T-helper 2 cell treated with Interferon-gamma antibody and Interleukin-4, amounts not matched to agents 5 μg/mL and 100 μg/mL, for 36 hours (primary cell): ENCODE measurements at regions not wholly inside any gene's neighbourhood (a gene's known extent, or its start where the extent isn't known, plus 50 kb on each side); places are given as distances from the start of the nearest gene placed in this dataset.
"Not testable (repeated sequence)": the region's sequence is repeated elsewhere in the genome, so short reads cannot be mapped to it uniquely, and the experiment has no call there.

ENCODE experiments used
- DNase-seq: peaks from one replicate; pipeline ENCODE4 v3.0.0; 2021; ENCODE audit warnings: low spot score
- H3K27ac Mint-ChIP-seq: one replicate; pipeline ENCODE4 v1.8.0; 2021; ENCODE audit warnings: mild to moderate bottlenecking, mixed read lengths
- H3K27me3 Mint-ChIP-seq: one replicate; pipeline ENCODE4 v1.8.0; 2021; ENCODE audit warnings: low read depth, mixed read lengths
- H3K36me3 Mint-ChIP-seq: one replicate; pipeline ENCODE4 v1.8.0; 2021; ENCODE audit warnings: low read depth, mixed read lengths
- H3K4me1 Mint-ChIP-seq: one replicate; pipeline ENCODE4 v1.8.0; 2021; ENCODE audit warnings: low read depth, mixed read lengths
- H3K4me3 Mint-ChIP-seq: one replicate; pipeline ENCODE4 v1.8.0; 2022; ENCODE audit warnings: mild to moderate bottlenecking, moderate library complexity, mixed read lengths
- H3K9me3 Mint-ChIP-seq: one replicate; pipeline ENCODE4 v1.8.0; 2021; ENCODE audit warnings: mixed read lengths

DNA sequence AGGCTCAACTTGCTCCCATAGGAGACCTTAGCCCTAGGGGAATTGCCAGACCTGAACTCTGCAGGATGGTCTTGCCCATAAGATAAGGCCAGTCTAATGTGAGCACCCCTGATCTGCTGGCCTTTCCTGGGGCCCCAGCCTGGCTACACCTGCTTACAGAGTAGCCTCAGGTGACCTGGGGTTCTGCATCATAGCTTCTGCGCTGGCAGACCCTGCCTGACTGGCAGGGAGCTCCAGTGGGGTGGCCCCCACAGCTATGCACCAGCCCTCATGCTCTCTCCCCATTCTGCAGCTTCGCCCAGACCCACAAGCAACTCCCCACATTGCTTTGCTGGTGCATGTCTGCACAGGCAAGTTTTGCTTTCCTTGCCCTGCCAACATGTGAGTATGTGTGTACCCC, 371.3 kb upstream of the CLEC14A start:
- H3K27me3 Mint-ChIP-seq = no peaks in the 10 kb centered on the region
- DNase-seq = no peak
- no peak overlapping the region for H3K27ac Mint-ChIP-seq
- H3K9me3 Mint-ChIP-seq = peaks cover 16% of the 10 kb centered on the region
- H3K4me1 Mint-ChIP-seq = no peaks in the 10 kb centered on the region
- no peak overlapping the region for H3K4me3 Mint-ChIP-seq
- no peaks in the 10 kb centered on the region for H3K36me3 Mint-ChIP-seq

DNA sequence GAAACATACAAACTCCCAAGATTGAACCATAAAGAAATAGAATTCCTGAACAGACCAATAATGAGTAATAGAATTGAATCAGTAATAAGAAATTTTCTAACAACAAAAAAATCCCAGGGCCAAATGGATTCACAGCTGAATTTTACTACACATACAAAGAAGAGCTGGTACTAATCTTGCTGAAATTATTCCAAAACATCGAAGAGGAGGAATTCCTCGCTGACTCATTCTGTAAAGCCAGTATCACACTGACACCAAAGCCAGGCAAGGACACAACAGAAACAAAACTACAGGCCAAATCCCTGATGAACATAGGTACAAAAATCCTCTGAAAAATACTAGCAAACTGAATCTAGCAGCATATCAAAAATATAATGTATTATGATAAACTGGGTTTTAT, 367.8 kb upstream of the CLEC14A start:
- no peak for DNase-seq
- no peaks in the 10 kb centered on the region for H3K36me3 Mint-ChIP-seq
- H3K27me3 Mint-ChIP-seq = no peaks in the 10 kb centered on the region
- H3K27ac Mint-ChIP-seq = no peak overlapping the region
- H3K4me3 Mint-ChIP-seq = no peak overlapping the region
- peaks cover 7% of the 10 kb centered on the region for H3K9me3 Mint-ChIP-seq
- H3K4me1 Mint-ChIP-seq = no peaks in the 10 kb centered on the region

DNA sequence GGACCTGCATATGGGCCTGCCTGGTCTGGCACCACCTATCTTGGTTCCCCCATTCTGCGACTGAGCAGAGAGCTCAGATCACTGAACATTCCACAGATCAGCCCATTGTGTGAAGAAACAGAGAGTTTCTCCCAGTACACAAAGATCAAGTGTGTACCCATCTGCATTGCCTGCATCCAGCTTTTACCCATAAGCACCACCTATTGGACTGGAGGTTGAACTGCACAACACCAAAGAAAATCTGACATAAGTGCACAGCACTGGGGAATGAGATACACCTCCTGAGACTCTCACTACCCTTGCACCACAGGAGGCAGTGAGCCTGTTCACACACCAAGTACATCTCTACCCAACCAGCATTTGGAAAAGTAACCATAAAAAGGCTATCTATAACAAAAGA, 362.6 kb upstream of the CLEC14A start:
- Mint-ChIP-seq H3K27ac (no peak overlapping the region), H3K27me3 (no peaks in the 10 kb centered on the region), H3K4me1 (no peaks in the 10 kb centered on the region), H3K4me3 (no peak overlapping the region), H3K9me3 (peaks cover 4% of the 10 kb centered on the region), H3K36me3 (no peaks in the 10 kb centered on the region)
- DNase-seq = no peak

DNA sequence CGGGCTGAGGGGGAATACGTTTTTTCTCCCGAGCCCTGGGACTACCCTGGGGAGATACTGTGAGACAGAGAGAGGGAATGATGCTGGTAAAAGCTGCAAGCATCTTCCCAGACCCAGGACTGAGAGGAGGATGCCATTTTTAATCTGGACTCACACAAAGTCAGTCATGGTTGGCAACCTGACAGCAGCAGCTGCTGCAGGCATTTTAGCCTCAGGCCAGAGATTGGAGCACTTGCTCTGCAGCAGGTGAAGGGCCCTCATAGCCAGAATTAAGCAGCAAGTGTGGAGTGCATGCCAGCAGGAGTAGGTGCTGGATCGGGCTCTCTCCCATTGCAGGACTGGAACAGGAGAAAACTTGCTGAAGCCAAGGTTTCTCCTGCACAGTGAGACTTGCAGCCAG, 361.1 kb upstream of the CLEC14A start:
- no peak overlapping the region for H3K27ac Mint-ChIP-seq
- H3K4me3 Mint-ChIP-seq = no peak overlapping the region
- no peaks in the 10 kb centered on the region for H3K4me1 Mint-ChIP-seq
- no peak for DNase-seq
- H3K27me3 Mint-ChIP-seq = no peaks in the 10 kb centered on the region
- no peaks in the 10 kb centered on the region for H3K36me3 Mint-ChIP-seq
- peaks cover 4% of the 10 kb centered on the region for H3K9me3 Mint-ChIP-seq

DNA sequence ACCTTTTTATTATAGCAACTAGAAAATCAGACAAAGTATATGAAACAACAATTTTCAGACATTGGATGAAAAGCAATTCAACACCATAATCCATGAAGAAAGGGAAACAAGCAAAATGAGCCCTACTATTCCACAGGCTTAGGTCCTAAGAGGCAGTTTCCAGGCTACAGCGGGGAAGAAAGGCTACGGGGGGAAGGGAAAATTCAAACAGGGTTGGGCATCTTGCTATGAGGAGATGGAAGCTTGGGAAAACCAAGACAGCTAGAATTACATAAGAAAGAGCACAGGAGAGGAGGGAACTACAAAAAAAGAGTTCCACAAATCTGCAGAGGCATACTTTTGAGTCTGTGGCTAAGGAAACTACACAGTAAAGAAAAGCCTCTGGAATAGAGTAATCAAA, 356.0 kb upstream of the CLEC14A start:
- no peaks in the 10 kb centered on the region for H3K27me3 Mint-ChIP-seq
- no peaks in the 10 kb centered on the region for H3K4me1 Mint-ChIP-seq
- H3K27ac Mint-ChIP-seq = no peak overlapping the region
- no peak overlapping the region for H3K4me3 Mint-ChIP-seq
- no peaks in the 10 kb centered on the region for H3K9me3 Mint-ChIP-seq
- H3K36me3 Mint-ChIP-seq = no peaks in the 10 kb centered on the region
- no peak for DNase-seq

DNA sequence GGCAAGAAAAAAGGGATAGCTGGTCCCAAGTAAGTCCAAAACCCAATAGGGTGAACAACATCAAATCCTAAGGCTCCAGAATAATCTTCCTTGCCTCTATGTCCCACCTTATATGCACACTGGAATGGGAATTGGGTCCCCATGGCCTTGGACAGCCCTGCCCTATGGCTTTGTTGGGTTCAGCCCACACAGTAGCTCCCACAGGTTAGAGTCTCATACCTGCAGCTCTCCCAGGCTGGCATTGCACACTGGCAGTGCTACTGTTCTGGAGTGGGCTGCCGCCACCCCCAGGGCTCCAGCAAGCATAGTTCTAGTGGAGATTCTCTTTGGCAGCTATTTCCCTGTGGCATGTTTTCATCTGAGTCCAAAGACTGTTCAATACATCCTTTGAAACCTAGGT, 352.4 kb upstream of the CLEC14A start:
- no peaks in the 10 kb centered on the region for H3K4me1 Mint-ChIP-seq
- no peaks in the 10 kb centered on the region for H3K9me3 Mint-ChIP-seq
- H3K36me3 Mint-ChIP-seq = no peaks in the 10 kb centered on the region
- no peak overlapping the region for H3K4me3 Mint-ChIP-seq
- H3K27ac Mint-ChIP-seq = no peak overlapping the region
- DNase-seq = no peak
- H3K27me3 Mint-ChIP-seq = no peaks in the 10 kb centered on the region

DNA sequence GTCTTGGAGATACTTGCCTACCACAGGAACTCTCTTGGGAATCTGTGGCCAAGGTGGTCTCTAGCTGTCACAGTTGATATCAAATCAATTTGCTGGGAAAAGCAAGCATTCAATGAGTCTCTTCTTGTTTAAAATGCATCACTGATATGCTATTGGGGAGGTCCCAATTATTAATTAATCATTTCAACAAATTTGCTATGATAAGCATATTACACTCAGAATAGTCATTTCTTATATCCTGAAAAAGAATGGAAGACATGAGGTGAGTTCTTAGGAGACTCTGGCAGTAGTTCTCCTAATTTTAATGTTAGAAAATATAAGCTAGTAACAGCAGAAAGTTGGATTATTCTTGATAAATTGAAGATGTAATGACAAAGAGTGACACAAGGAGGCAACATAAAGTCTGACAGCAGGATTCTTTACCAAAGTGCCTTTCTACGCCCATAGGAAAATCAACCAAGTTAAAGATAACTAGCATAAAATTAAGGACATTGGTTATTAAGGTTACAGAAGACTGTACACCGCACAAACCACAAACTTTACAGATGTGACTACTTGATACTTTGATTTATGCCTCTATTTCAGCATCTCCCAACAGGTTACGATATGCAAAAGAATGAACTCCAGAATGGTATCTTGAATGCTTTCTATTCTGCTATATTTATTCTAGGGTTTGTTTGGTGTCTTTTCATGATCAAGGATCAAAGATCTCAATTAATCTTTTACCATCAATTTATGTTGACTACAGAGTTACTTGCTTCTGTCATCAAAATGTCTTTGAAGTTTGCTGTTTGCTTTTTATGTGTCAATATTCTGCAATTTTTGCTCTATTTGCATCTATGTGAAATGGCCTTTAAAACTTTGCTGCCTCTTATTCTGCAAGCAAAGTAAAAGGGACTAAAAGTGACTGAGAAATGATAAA, 349.6 kb upstream of the CLEC14A start:
- Mint-ChIP-seq H3K4me3 (no peak overlapping the region), H3K27ac (no peak overlapping the region), H3K27me3 (no peaks in the 10 kb centered on the region), H3K9me3 (no peaks in the 10 kb centered on the region), H3K4me1 (no peaks in the 10 kb centered on the region), H3K36me3 (no peaks in the 10 kb centered on the region)
- no peak for DNase-seq

DNA sequence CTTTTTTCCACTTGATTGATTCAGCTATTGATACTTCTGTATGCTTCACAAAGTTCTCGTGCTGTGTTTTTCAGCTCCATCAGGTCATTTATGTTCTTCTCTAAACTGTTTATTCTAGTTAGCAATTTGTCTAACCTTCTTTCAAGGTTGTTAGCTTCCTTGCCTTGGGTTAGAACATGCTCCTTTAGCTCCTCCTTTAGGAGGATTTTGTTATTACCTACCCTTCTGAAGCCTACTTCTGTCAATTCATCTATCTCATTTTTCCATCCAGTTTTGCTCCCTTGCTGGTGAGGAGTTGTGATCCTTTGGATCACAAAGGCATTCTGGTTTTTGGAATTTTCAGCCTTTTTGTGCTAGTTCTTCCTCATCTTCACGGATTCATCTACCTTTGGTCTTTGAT, 344.7 kb upstream of the CLEC14A start:
- H3K4me1 Mint-ChIP-seq, H3K27me3 Mint-ChIP-seq, H3K36me3 Mint-ChIP-seq, DNase-seq, H3K4me3 Mint-ChIP-seq, H3K9me3 Mint-ChIP-seq, H3K27ac Mint-ChIP-seq: not testable (repeated sequence)

DNA sequence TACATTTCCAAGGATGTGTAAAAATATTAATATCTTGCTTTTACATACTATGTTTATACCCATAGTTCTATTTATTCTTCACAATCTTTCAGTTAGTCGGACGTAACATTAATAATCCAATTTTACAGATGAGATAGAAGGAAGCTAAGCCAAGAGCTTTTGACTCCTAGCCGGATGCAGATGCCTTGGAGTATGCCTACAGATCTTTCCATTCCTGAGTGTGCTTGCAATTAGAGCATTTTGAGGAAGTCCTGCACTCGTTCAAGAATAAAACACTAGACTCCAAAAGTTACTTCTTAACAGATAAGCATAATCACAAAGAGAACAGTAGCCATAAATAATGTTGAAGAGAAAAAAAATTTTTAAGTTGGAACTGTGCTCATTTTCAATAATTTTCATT, 337.6 kb upstream of the CLEC14A start:
- no peak for DNase-seq
- Mint-ChIP-seq H3K4me3 (no peak overlapping the region), H3K9me3 (no peaks in the 10 kb centered on the region)

DNA sequence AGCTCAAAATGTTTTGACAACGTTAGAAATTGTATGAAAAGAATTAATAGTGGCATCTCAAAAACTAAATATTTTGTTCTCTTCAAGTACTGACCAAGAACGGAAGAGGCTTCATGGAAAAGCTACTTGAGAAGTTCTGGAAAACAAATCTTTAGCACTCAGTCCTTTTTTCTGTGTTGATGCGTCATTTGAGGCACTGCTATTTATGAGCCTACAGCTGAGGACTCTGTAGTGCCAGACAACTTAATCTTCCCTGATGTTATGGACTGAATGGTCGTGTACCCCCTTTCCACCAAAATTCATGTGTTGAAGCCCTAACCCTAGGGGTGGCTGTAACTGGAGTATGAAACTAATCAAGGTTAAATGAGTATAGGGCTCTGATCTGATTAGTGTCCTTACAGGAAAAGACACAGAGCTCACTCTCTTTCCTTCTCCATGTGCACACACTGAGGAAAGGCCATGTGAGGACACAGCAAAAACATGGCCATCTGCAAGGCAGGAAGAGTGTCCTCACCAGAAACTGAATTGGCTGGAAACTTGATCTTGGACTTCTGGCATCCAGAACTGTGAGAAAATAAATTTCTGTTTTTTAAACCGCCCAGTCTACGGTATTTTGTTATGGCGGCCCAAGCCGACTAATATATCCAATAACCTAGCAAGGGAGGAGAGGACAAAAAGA, 337.0 kb upstream of the CLEC14A start:
- Mint-ChIP-seq H3K27me3 (no peaks in the 10 kb centered on the region), H3K4me1 (no peaks in the 10 kb centered on the region), H3K9me3 (no peaks in the 10 kb centered on the region), H3K36me3 (no peaks in the 10 kb centered on the region), H3K4me3 (no peak overlapping the region), H3K27ac (no peak overlapping the region)
- DNase-seq = no peak

More for the DNA sequence above, 337.6 kb upstream of the CLEC14A start:
- Mint-ChIP-seq H3K4me1 (no peaks in the 10 kb centered on the region), H3K36me3 (no peaks in the 10 kb centered on the region), H3K27me3 (no peaks in the 10 kb centered on the region), H3K27ac (no peak overlapping the region)

DNA sequence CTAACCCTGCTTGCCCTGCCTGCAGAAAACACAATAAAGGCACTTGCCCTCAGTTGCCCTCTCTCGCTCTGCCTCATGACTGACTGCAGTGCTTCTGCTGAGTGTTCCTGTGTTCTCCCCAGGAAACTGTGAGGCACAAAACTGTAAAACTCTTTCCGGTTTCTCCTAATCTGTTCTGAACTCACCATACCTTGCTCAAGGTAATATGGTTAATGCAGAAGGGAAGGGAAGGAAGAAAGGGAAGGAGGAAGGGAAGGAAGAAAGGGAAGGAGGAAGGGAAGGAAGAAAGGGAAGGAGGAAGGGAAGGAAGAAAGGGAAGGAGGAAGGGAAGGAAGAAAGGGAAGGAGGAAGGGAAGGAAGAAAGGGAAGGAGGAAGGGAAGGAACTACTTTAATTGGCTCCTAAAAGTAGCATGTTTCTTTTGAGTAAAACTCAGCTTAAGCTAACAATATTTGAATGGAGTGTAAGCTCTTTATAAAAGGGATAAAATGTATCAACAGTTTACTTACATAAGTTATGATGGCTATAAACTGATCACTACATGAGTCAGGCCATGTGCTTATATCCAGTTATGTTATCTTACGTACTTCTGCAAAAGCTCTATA, 334.0 kb upstream of the CLEC14A start:
- no peak for DNase-seq
- Mint-ChIP-seq H3K27me3 (no peaks in the 10 kb centered on the region), H3K4me3 (no peak overlapping the region), H3K4me1 (no peaks in the 10 kb centered on the region), H3K27ac (no peak overlapping the region), H3K36me3 (no peaks in the 10 kb centered on the region), H3K9me3 (no peaks in the 10 kb centered on the region)

DNA sequence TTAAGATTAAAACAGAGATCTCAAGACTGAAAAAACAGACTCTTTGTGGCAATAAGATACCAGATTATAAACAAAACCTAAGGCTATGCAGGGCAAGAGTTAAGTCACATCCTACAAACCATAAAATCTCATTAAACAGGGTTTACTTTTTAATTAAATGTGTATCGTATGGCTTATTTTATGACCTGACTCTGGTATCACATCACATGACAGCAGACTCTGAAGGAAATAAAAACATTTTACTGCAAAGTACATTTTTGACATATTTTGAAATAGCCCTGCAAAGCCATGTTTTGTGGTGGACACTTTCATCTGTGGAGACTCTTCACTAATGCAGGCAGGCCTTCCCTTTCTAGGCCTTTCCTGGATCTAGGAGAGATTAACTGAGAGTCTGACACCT, 327.6 kb upstream of the CLEC14A start:
- Mint-ChIP-seq H3K27me3 (no peaks in the 10 kb centered on the region), H3K9me3 (no peaks in the 10 kb centered on the region), H3K4me1 (no peaks in the 10 kb centered on the region), H3K4me3 (no peak overlapping the region), H3K27ac (no peak overlapping the region), H3K36me3 (no peaks in the 10 kb centered on the region)
- DNase-seq = no peak

DNA sequence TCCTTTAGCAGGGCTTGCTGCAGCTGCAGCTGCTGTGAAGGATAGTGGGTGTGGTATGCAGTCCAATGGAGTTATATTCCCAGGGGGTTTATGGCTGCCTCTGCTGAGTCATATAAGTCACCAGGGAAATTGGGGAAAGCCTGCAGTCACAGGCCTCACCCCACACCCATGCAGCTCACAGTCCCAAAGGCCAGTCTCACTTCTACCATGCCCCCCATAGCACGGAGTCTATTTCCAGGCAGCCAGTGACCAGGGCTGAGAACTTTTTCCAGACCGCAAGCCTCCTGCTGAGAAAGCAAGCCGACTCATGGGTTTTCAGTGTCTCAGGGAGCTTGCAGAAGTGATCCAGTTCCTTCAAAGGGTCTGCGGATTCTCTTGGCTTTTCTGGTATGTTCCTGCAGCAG, 322.4 kb upstream of the CLEC14A start:
- H3K36me3 Mint-ChIP-seq = no peaks in the 10 kb centered on the region
- H3K4me1 Mint-ChIP-seq = no peaks in the 10 kb centered on the region
- peaks cover 4% of the 10 kb centered on the region for H3K9me3 Mint-ChIP-seq
- no peak overlapping the region for H3K27ac Mint-ChIP-seq
- no peak for DNase-seq
- H3K4me3 Mint-ChIP-seq = no peak overlapping the region
- H3K27me3 Mint-ChIP-seq = no peaks in the 10 kb centered on the region

DNA sequence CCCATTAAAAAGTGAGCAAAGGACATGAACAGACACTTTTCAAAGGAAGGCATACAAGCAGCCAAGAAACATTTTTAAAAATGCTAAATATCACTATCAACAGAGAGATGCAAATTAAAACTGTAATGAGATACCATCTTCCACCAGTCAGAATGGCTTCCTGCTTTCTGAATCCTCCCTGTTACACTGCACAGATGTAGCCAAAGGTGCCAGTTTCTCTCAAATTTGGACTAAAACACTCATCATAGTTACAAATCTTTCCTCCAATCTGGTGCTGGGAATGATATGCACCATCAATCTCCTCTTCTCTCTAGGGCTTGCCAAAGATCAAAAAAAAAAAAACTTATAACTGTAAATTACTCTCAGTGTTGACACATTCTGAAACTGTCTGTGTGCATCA, 311.8 kb upstream of the CLEC14A start:
- DNase-seq = no peak
- Mint-ChIP-seq H3K27me3 (no peaks in the 10 kb centered on the region), H3K27ac (no peak overlapping the region), H3K36me3 (no peaks in the 10 kb centered on the region), H3K9me3 (peaks cover 8% of the 10 kb centered on the region), H3K4me1 (peaks cover 7% of the 10 kb centered on the region), H3K4me3 (no peak overlapping the region)
